ENCODE measurements at regions not wholly inside any gene's neighbourhood (a gene's known extent, or its start where the extent isn't known, plus 50 kb on each side); places are given as distances from the start of the nearest gene placed in this dataset.

DNA sequence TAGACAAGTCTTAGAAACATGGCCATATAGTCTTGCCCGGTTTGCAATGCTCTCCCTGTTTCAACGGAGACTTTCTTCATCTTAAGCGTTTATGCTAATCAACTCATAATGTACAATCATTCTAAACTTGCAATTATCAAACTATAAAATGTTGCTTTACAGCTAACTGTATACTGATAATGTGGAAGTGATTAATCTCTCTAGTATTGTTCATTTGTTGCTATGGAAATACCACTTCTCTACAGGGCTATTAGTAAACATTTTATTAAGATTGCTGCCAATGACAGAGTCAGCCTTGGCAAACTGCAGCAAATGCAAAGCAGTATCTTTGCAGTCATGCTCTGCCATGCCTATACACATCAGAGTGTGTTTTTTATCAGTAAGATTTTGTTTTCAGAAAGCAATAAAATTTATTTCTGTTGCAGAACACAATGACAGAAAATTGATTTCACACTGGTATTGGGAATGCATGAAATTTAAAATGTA is 1201.8 kb upstream of the CDH2 start (continued):
- TF ChIP-seq, protein P1, sequence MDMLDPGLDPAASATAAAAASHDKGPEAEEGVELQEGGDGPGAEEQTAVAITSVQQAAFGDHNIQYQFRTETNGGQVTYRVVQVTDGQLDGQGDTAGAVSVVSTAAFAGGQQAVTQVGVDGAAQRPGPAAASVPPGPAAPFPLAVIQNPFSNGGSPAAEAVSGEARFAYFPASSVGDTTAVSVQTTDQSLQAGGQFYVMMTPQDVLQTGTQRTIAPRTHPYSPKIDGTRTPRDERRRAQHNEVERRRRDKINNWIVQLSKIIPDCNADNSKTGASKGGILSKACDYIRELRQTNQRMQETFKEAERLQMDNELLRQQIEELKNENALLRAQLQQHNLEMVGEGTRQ (IDR thresholded peaks at IDR 0.05; ENCODE audit: low read length), result no peak
- no peak for TF ChIP-seq SRF (IDR thresholded peaks at IDR 0.05; ENCODE audit: low read depth, low read length)
- no peak for TF ChIP-seq HDAC2 (IDR thresholded peaks at IDR 0.05; ENCODE audit: borderline replicate concordance in 1 of 2, low read depth in 2 of 2, low read length in 2 of 2)
- TF ChIP-seq, protein P2, sequence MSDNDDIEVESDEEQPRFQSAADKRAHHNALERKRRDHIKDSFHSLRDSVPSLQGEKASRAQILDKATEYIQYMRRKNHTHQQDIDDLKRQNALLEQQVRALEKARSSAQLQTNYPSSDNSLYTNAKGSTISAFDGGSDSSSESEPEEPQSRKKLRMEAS (IDR thresholded peaks at IDR 0.05), result no peak
- no peak for TF ChIP-seq CREB1 (IDR thresholded peaks at IDR 0.05)
- no peak for TF ChIP-seq TAF1 (IDR thresholded peaks at IDR 0.05; ENCODE audit: low read depth, low read length)
- no peak for TF ChIP-seq POLR2AphosphoS5 (IDR thresholded peaks at IDR 0.05; ENCODE audit: low read depth, low read length)
